H1 (cell line): ENCODE measurements at regions not wholly inside any gene's neighbourhood (a gene's known extent, or its start where the extent isn't known, plus 50 kb on each side); places are given as distances from the start of the nearest gene placed in this dataset.

ENCODE experiments used
- CTCF ChIA-PET: fragments of 300-600 bp; sonication (Branson Sonifier 250); formaldehyde crosslinking; loops from one replicate; lab custom pipeline; 2021; ENCODE audit not compliant: partially characterized antibody; lab: Charles Lee
- POLR2A ChIA-PET: fragments of 300-600 bp; sonication (Branson Sonifier 250); formaldehyde crosslinking; loops from one replicate; lab custom pipeline; 2021; ENCODE audit warnings: inconsistent platforms; ENCODE audit not compliant: partially characterized antibody; lab: Charles Lee
- DNase-seq, 2 experiments: peaks; one replicate each; pipeline versions ENCODE4 v3.0.0 to v3.0.0-alpha.2; 2010 to 2022; ENCODE audit warnings: low spot score in 2 of 2, low read depth in 1 of 2, mixed read lengths in 1 of 2
- FAIRE-seq: peaks from 2 replicates; lab custom pipeline; 2011; peaks lifted over from hg19 to GRCh38; lab: Jason Lieb, UNC
- H2AFZ ChIP-seq: 2 replicates; pipeline ENCODE4 v1.8.1; 2012; ENCODE audit warnings: low read length, inconsistent platforms
- H2AK5ac ChIP-seq: 2 replicates; pipeline ENCODE4 v1.6.1; 2013; ENCODE audit warnings: low read depth, low read length
- H2BK120ac ChIP-seq: replicated peaks from 2 replicates; pipeline ENCODE3; 2013; ENCODE audit warnings: low read depth, low read length, inconsistent platforms
- H2BK12ac ChIP-seq: 2 replicates; pipeline ENCODE4 v1.6.1; 2013; ENCODE audit warnings: low read depth, low read length
- H2BK15ac ChIP-seq: 2 replicates; pipeline ENCODE4 v1.6.1; 2013; ENCODE audit warnings: low read length
- H2BK20ac ChIP-seq: 2 replicates; pipeline ENCODE4 v1.6.1; 2013; ENCODE audit warnings: low read length
- H2BK5ac ChIP-seq: 2 replicates; pipeline ENCODE4 v1.6.1; 2013; ENCODE audit warnings: low read depth, low read length
- H3K14ac ChIP-seq: 2 replicates; pipeline ENCODE4 v1.6.1; 2013; ENCODE audit warnings: inconsistent platforms; ENCODE audit not compliant: insufficient read length
- H3K18ac ChIP-seq: 2 replicates; pipeline ENCODE4 v1.6.1; 2013; ENCODE audit warnings: low read length; ENCODE audit errors: extremely low read depth
- H3K23ac ChIP-seq: 2 replicates; pipeline ENCODE4 v1.6.1; 2013; ENCODE audit warnings: inconsistent platforms; ENCODE audit not compliant: insufficient read length
- H3K23me2 ChIP-seq: 2 replicates; pipeline ENCODE4 v1.6.1; 2013; ENCODE audit warnings: low read depth, low read length
- H3K27ac ChIP-seq: 2 replicates; pipeline ENCODE4 v1.6.1; 2011; ENCODE audit warnings: low read depth, low read length, inconsistent platforms
- H3K27me3 ChIP-seq, 4 experiments: replicated peaks in 1 of 4; 1 replicate in 1 of 4; 2 replicates in 3 of 4; pipeline versions ENCODE4 v1.6.1 to v1.8.1; 2011 to 2013; ENCODE audit warnings: low read length in 3 of 4, mild to moderate bottlenecking in 3 of 4, inconsistent platforms in 2 of 4, mixed read lengths in 2 of 4, moderate library complexity in 1 of 4; ENCODE audit not compliant: control insufficient read depth in 3 of 4, insufficient read depth in 3 of 4; ENCODE audit errors: extremely low read depth in 1 of 4
- H3K36me3 ChIP-seq, 4 experiments: 2 replicates each; pipeline versions ENCODE4 v1.6.1 to v1.8.1; 2011 to 2013; ENCODE audit warnings: mild to moderate bottlenecking in 4 of 4, low read length in 3 of 4, moderate library complexity in 2 of 4, control low read depth in 1 of 4, inconsistent platforms in 1 of 4; ENCODE audit not compliant: insufficient read depth in 4 of 4, control insufficient read depth in 2 of 4
- H3K4ac ChIP-seq: replicated peaks from 2 replicates; pipeline ENCODE3; 2013; ENCODE audit warnings: low read length, low read depth, mixed read lengths, inconsistent platforms; ENCODE audit not compliant: insufficient read length
- H3K4me1 ChIP-seq, 4 experiments: replicated peaks in 1 of 4; 1 replicate in 1 of 4; 2 replicates in 3 of 4; pipeline versions ENCODE4 v1.6.1 to v1.8.1; 2011 to 2013; ENCODE audit warnings: low read length in 3 of 4, inconsistent platforms in 2 of 4, mixed read lengths in 1 of 4; ENCODE audit not compliant: insufficient read depth in 4 of 4, control insufficient read depth in 3 of 4
- H3K4me2 ChIP-seq, 2 experiments: 2 replicates each; pipeline versions ENCODE4 v1.6.1 to v1.8.1; 2011 to 2013; ENCODE audit warnings: low read depth in 2 of 2, low read length in 2 of 2, control low read depth in 1 of 2, inconsistent platforms in 1 of 2, mild to moderate bottlenecking in 1 of 2; ENCODE audit not compliant: insufficient read depth in 1 of 2
- H3K4me3 ChIP-seq, 4 experiments: fragments of 200-600, 300-600 bp in 1 of 4; sonication (generic), shearing (Covaris generic), sonication (Bioruptor Twin) in 1 of 4; 2 replicates each; pipeline versions ENCODE4 v1.5.1 to v1.8.1; 2011 to 2016; ENCODE audit warnings: low read length in 4 of 4, low read depth in 3 of 4, control low read depth in 2 of 4, inconsistent platforms in 2 of 4, mild to moderate bottlenecking in 2 of 4, mixed read lengths in 1 of 4, moderate library complexity in 1 of 4; ENCODE audit not compliant: insufficient read depth in 2 of 4; ENCODE audit errors: extremely low read depth in 1 of 4
- H3K56ac ChIP-seq: replicated peaks from 2 replicates; pipeline ENCODE3; 2013; ENCODE audit warnings: low read depth, mild to moderate bottlenecking, mixed read lengths, low read length, inconsistent platforms; ENCODE audit not compliant: insufficient read length
- H3K79me1 ChIP-seq: 2 replicates; pipeline ENCODE4 v1.6.1; 2013; ENCODE audit warnings: low read depth, low read length, control low read depth
- H3K79me2 ChIP-seq, 2 experiments: 2 replicates each; pipeline versions ENCODE4 v1.6.1 to v1.8.1; 2012 to 2013; ENCODE audit warnings: low read length in 2 of 2, mild to moderate bottlenecking in 2 of 2, inconsistent platforms in 1 of 2; ENCODE audit not compliant: insufficient read depth in 2 of 2, control insufficient read depth in 1 of 2
- H3K9ac ChIP-seq, 4 experiments: replicated peaks in 1 of 4; 1 replicate in 1 of 4; 2 replicates in 3 of 4; pipeline versions ENCODE4 v1.6.1 to v1.8.1; 2011 to 2013; ENCODE audit warnings: low read depth in 3 of 4, low read length in 3 of 4, control low read depth in 2 of 4, mild to moderate bottlenecking in 2 of 4, moderate library complexity in 2 of 4, inconsistent platforms in 1 of 4; ENCODE audit errors: extremely low read depth in 1 of 4
- H3K9me3 ChIP-seq, 2 experiments: 2 replicates each; pipeline versions ENCODE4 v1.6.1 to v1.8.1; 2012 to 2013; ENCODE audit warnings: mild to moderate bottlenecking in 2 of 2, moderate library complexity in 2 of 2, control low read depth in 1 of 2, inconsistent platforms in 1 of 2, low read depth in 1 of 2, low read length in 1 of 2, mixed read lengths in 1 of 2; ENCODE audit not compliant: insufficient read depth in 2 of 2
- H4K20me1 ChIP-seq, 2 experiments: replicated peaks in 1 of 2; 2 replicates each; pipeline versions ENCODE3 to v1.8.1; 2011 to 2013; ENCODE audit warnings: inconsistent platforms in 2 of 2, low read length in 2 of 2, mild to moderate bottlenecking in 1 of 2; ENCODE audit not compliant: insufficient read depth in 2 of 2, control insufficient read depth in 1 of 2
- H4K5ac ChIP-seq: 2 replicates; pipeline ENCODE4 v1.6.1; 2013; ENCODE audit warnings: low read length, low read depth, mixed read lengths, inconsistent platforms; ENCODE audit not compliant: insufficient read length
- H4K8ac ChIP-seq: 2 replicates; pipeline ENCODE4 v1.8.0; 2013; ENCODE audit warnings: mild to moderate bottlenecking, moderate library complexity, low read length, inconsistent platforms; ENCODE audit not compliant: insufficient read depth; ENCODE audit errors: extremely low read depth
- H4K91ac ChIP-seq: replicated peaks from 2 replicates; pipeline ENCODE3; 2013; ENCODE audit warnings: low read length, mixed read lengths, inconsistent platforms; ENCODE audit not compliant: insufficient read length
- EP300 ChIP-seq, 2 experiments: IDR thresholded peaks; 1 replicate in 1 of 2; 2 replicates in 1 of 2; pipeline ENCODE4 v1.6.1; 2011 to 2012; ENCODE audit warnings: low read depth in 2 of 2, low read length in 2 of 2, mild to moderate bottlenecking in 2 of 2, borderline replicate concordance in 1 of 2, inconsistent platforms in 1 of 2, moderate library complexity in 1 of 2
- EZH2 ChIP-seq: fragments of 200-600 bp; sonication (generic); IDR thresholded peaks from 2 replicates; pipeline ENCODE4 v1.7.1; 2012; ENCODE audit warnings: low read depth, mild to moderate bottlenecking, moderate library complexity, low read length, inconsistent platforms; ENCODE audit not compliant: severe bottlenecking
- HDAC6 ChIP-seq: IDR thresholded peaks from one replicate; pipeline ENCODE4 v1.7.1; 2012; ENCODE audit warnings: low read depth, mild to moderate bottlenecking, inconsistent platforms, low read length, moderate library complexity
- KDM4A ChIP-seq: IDR thresholded peaks from one replicate; pipeline ENCODE4 v1.7.1; 2012; ENCODE audit warnings: low read depth, mild to moderate bottlenecking, moderate library complexity, low read length, inconsistent platforms; ENCODE audit not compliant: severe bottlenecking
- NRF1 ChIP-seq: IDR thresholded peaks from 2 replicates; pipeline ENCODE4 v1.6.1; 2011; ENCODE audit warnings: mild to moderate bottlenecking, low read depth, low read length, improper control_type of control experiment
- PHF8 ChIP-seq: fragments of 200-600 bp; sonication (generic); conservative IDR thresholded peaks from 2 replicates; pipeline ENCODE4 v1.7.1; 2012; ENCODE audit warnings: low read depth, mild to moderate bottlenecking, inconsistent platforms, low read length, moderate library complexity
- POU5F1 ChIP-seq: IDR thresholded peaks from 2 replicates; pipeline ENCODE4 v1.6.1; 2011; ENCODE audit warnings: low read depth, mild to moderate bottlenecking, low read length, moderate library complexity
- SAP30 ChIP-seq: fragments of 300-600 bp; sonication (generic); IDR thresholded peaks from 2 replicates; pipeline ENCODE4 v1.7.1; 2012; ENCODE audit warnings: low read length, moderate library complexity, mild to moderate bottlenecking, inconsistent platforms; ENCODE audit not compliant: insufficient read depth, insufficient replicate concordance
- SIN3A ChIP-seq, 2 experiments: IDR thresholded peaks in 1 of 2; conservative IDR thresholded peaks in 1 of 2; 2 replicates each; pipeline ENCODE4 v1.6.1; 2011 to 2012; ENCODE audit warnings: low read length in 2 of 2, improper control_type of control experiment in 1 of 2, low read depth in 1 of 2, mild to moderate bottlenecking in 1 of 2
- SP1 ChIP-seq: IDR thresholded peaks from 2 replicates; pipeline ENCODE4 v1.6.1; 2011; ENCODE audit warnings: low read depth, low read length
- SUZ12 ChIP-seq: fragments of 200-600 bp; sonication (generic); IDR thresholded peaks from 2 replicates; pipeline ENCODE4 v1.6.1; 2012; ENCODE audit warnings: mild to moderate bottlenecking, inconsistent platforms, low read length, moderate library complexity, mixed read lengths
- TEAD4 ChIP-seq: IDR thresholded peaks from 2 replicates; pipeline ENCODE4 v1.6.1; 2012; ENCODE audit warnings: low read depth, low read length, inconsistent platforms, mixed read lengths
- YY1 ChIP-seq: IDR thresholded peaks from 2 replicates; pipeline ENCODE4 v1.6.1; 2011; ENCODE audit warnings: low read depth, mild to moderate bottlenecking, low read length
- WGBS, 2 experiments: shearing (Covaris generic) in 1 of 2; methylation state at CpG; one replicate each; pipeline versions ENCODE4 v1.1.6 to v1.1.7; 2013 to 2015; ENCODE audit warnings: low lambda C conversion rate in 2 of 2, mixed read lengths in 2 of 2, inconsistent platforms in 1 of 2, low coverage in 1 of 2, missing lambda C conversion rate in 1 of 2; ENCODE audit not compliant: insufficient replicate concordance in 2 of 2, insufficient coverage in 1 of 2, insufficient read length in 1 of 2; ENCODE audit errors: extremely low coverage in 1 of 2, missing lambda C conversion rate in 1 of 2; 5-methylcytosine and 5-hydroxymethylcytosine counted together
- TF ChIP-seq, protein P1 (sequence below): IDR thresholded peaks from 2 replicates; pipeline ENCODE4 v1.6.1; 2012; ENCODE audit warnings: inconsistent platforms

- no peak overlapping the region for H2AFZ ChIP-seq
- no peak overlapping the region for H4K8ac ChIP-seq
- H4K91ac ChIP-seq: no peak overlapping the region
- H2BK20ac ChIP-seq: no peak overlapping the region
- no peak overlapping the region for H2BK120ac ChIP-seq
- no peak overlapping the region for H3K18ac ChIP-seq
- 85% methylated on average over 2 of the region's 2 CpGs; no CpG with 5 or more reads in 1 of the 2 experiments for WGBS, 2 experiments
- no peak overlapping the region for H3K9ac ChIP-seq
- H3K79me1 ChIP-seq: no peaks in the 10 kb centered on the region
- H3K36me3 ChIP-seq: no peaks in the 10 kb centered on the region
- H4K20me1 ChIP-seq: no peaks in the 10 kb centered on the region
- no peaks in the 10 kb centered on the region for H3K4me1 ChIP-seq
- no peak overlapping the region for H3K4ac ChIP-seq
- H2BK15ac ChIP-seq: no peak overlapping the region
- H4K5ac ChIP-seq: no peak overlapping the region
- no peak overlapping the region for H3K27ac ChIP-seq
- H2AK5ac ChIP-seq: no peak overlapping the region
- H3K23me2 ChIP-seq: no peaks in the 10 kb centered on the region; the same call in 1 of the 2 replicates
- no peak overlapping the region for H3K23ac ChIP-seq
- CTCF ChIA-PET: interaction anchor here (0.6 kb wide), 1 partner anchor 12 kb away, joined by 4 read pairs; no protein-coding TSS in a partner anchor
- DNase-seq (no peak), FAIRE-seq (no peak)
- H2BK12ac ChIP-seq: no peak overlapping the region
- POLR2A ChIA-PET: no interaction called here
- no peak overlapping the region for H3K14ac ChIP-seq
- H3K56ac ChIP-seq: no peak overlapping the region
- H3K79me2 ChIP-seq: no peaks in the 10 kb centered on the region
- no peak overlapping the region for H3K4me3 ChIP-seq
- no peaks in the 10 kb centered on the region for H3K27me3 ChIP-seq
- H3K4me2 ChIP-seq: no peak overlapping the region
- no peak overlapping the region for H2BK5ac ChIP-seq
- 0 out of 4 replicates have a peak, but pooled peaks cover 0 to 4% of the 10 kb centered on the region in 2 experiments for H3K9me3 ChIP-seq
- TF ChIP-seq SUZ12 (no peak), EZH2 (no peak), KDM4A (no peak), PHF8 (no peak), HDAC6 (no peak), YY1 (no peak), POU5F1 (no peak), TEAD4 (no peak), SP1 (no peak), SIN3A (conservative IDR thresholded peaks at IDR 0.05 in 1 of 2, IDR thresholded peaks at IDR 0.05 in 1 of 2; ENCODE audit: low read depth in 1 of 2, low read length in 2 of 2) (no peak), EP300 (IDR thresholded peaks at IDR 0.05; ENCODE audit: borderline replicate concordance in 1 of 2, low read depth in 2 of 2, low read length in 2 of 2) (no peak), NRF1 (no peak), SAP30 (no peak)
- TF ChIP-seq, protein P1, sequence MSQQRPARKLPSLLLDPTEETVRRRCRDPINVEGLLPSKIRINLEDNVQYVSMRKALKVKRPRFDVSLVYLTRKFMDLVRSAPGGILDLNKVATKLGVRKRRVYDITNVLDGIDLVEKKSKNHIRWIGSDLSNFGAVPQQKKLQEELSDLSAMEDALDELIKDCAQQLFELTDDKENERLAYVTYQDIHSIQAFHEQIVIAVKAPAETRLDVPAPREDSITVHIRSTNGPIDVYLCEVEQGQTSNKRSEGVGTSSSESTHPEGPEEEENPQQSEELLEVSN: no peak
These were observed 91.5 kb upstream of the PPP2R3A start for GRCh38 chr3:135874035-135874434.
